ENCODE measurements at regions not wholly inside any gene's neighbourhood (a gene's known extent, or its start where the extent isn't known, plus 50 kb on each side); places are given as distances from the start of the nearest gene placed in this dataset.
A peak's percentile ranks its signal among the peaks of the same experiment; 100 is the strongest.

GRCh38 chr9:82252116-82252515, 263.5 kb downstream of the SPATA31D1 start:
- TF ChIP-seq CTCF (IDR thresholded peaks at IDR 0.05; ENCODE audit: insufficient read depth, low read depth, low read length, missing control alignments) = no peak
- H3K4me3 ChIP-seq (ENCODE audit: low read length) = no peak overlapping the region
- DNase-seq (ENCODE audit: low read depth) = no peak

DNA sequence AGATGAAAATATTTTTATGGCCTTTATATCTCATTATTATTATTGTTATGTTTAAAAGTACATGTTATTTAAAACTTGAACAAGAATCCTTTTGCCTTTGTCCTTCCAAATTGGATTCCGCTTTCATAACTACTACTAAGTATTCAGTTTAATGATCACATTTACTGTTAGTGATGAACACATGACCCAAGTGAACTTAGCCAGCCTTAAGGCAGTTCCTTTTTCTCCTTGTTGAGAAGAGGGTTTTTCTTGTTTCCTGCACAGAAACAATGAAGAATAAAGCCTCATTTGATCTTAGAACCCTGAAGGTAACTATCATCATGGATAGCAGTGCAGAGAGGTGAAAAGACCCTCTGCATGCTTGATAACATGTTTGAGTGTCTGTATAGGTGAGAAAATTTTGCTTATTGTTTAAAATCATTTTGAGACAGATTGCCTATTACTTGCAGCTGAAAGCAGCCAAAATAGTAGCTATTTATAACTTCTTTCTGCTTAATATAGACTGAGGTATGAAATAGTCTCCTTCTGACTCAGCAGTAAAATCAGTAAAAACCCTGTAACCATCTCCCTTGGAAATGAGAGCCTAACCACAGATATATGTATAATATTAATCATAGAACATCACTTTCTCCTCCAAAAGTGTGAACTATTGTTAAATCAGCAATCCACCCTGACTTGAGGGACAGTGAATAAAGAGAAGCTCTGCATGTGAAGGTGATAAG, 266.2 kb downstream of the SPATA31D1 start:
- DNase-seq (ENCODE audit: low read depth) = no peak

GRCh38 chr9:82255481-82256176, 267.1 kb downstream of the SPATA31D1 start:
- no peak for DNase-seq (ENCODE audit: low read depth)
- H3K4me3 ChIP-seq (ENCODE audit: low read length) = no peak overlapping the region
- no peak for TF ChIP-seq CTCF (IDR thresholded peaks at IDR 0.05; ENCODE audit: insufficient read depth, low read depth, low read length, missing control alignments)

More for the DNA sequence above, 266.2 kb downstream of the SPATA31D1 start:
- H3K4me3 ChIP-seq (ENCODE audit: low read length) = no peak overlapping the region
- TF ChIP-seq CTCF (IDR thresholded peaks at IDR 0.05; ENCODE audit: insufficient read depth, low read depth, low read length, missing control alignments) = no peak

GRCh38 chr9:82260691-82261090, 272.1 kb downstream of the SPATA31D1 start:
- no peak for DNase-seq (ENCODE audit: low read depth)
- no peak for TF ChIP-seq CTCF (IDR thresholded peaks at IDR 0.05; ENCODE audit: insufficient read depth, low read depth, low read length, missing control alignments)
- no peak overlapping the region for H3K4me3 ChIP-seq (ENCODE audit: low read length)

DNA sequence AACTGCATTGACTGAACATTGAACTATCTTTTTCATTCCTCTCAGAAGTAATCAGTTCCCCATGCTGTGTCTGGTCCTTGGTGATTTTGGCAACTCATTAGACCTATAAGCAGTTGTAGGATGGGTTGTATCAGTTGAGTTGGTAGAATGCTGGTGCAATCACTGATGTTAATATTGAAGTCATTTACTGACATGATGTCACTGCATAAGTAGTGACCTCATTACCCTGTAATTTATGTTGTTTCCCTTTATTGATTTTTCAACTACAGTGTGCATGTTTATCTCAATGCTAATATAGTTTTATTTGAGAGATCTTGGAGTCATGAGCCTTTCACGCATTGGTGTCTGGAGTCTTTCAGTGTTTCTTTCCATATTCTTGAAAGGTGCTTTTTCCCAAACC, 275.0 kb downstream of the SPATA31D1 start:
- H3K4me3 ChIP-seq (ENCODE audit: low read length) = no peak overlapping the region
- DNase-seq (ENCODE audit: low read depth) = no peak
- no peak for TF ChIP-seq CTCF (IDR thresholded peaks at IDR 0.05; ENCODE audit: insufficient read depth, low read depth, low read length, missing control alignments)

DNA sequence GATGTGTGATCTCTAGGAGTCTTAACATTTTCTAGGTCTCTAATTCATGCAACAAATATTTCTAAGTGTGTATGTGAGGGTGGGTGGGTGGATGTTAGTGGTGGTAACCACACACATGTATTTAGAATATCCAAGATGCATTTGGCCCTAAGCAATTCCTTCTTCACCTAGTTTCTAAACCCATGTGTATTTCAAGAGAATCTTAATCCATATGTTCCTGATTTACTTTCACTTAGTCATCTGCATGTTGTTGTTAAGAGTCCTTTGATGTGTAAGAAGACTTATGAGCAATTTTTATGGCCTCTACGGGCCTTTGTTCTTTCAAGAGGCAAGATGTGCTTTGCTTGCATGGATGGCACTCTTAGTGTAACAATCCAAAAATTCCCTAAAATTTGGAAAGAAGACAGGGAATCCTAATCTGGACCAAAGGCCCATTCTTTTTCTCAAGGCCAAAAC, 282.6 kb downstream of the SPATA31D1 start:
- peak; percentile 66 for DNase-seq (ENCODE audit: low read depth)
- no peak for TF ChIP-seq CTCF (IDR thresholded peaks at IDR 0.05; ENCODE audit: insufficient read depth, low read depth, low read length, missing control alignments)
- H3K4me3 ChIP-seq (ENCODE audit: low read length) = no peak overlapping the region

All from epithelial cell of esophagus (primary cell).